Fibroblast of lung (primary cell): ENCODE measurements at regions not wholly inside any gene's neighbourhood (a gene's known extent, or its start where the extent isn't known, plus 50 kb on each side); places are given as distances from the start of the nearest gene placed in this dataset.

Experiments
- DNase-seq, 2 donors: peaks; one replicate each; pipeline versions ENCODE4 v3.0.0 to v3.0.0-alpha.2; 2010; ENCODE audit warnings: low read depth in 2 of 2
- H2AFZ ChIP-seq: 2 replicates; pipeline ENCODE4 v1.5.1; 2012; ENCODE audit warnings: low read length, control low read depth, inconsistent platforms
- H3K27ac ChIP-seq: 2 replicates; pipeline ENCODE4 v1.5.1; 2011; ENCODE audit warnings: low read length, control low read depth; ENCODE audit not compliant: insufficient read depth
- H3K27me3 ChIP-seq: 2 replicates; pipeline ENCODE4 v1.5.1; 2011; ENCODE audit warnings: mild to moderate bottlenecking, low read length; ENCODE audit not compliant: control insufficient read depth, insufficient read depth
- H3K36me3 ChIP-seq: 2 replicates; pipeline ENCODE4 v1.5.1; 2011; ENCODE audit warnings: low read length; ENCODE audit not compliant: control insufficient read depth, insufficient read depth
- H3K4me1 ChIP-seq: 2 replicates; pipeline ENCODE4 v1.5.1; 2011; ENCODE audit warnings: low read length; ENCODE audit not compliant: control insufficient read depth, insufficient read depth; ENCODE audit errors: extremely low read depth
- H3K4me2 ChIP-seq: 2 replicates; pipeline ENCODE4 v1.5.1; 2011; ENCODE audit warnings: low read length, control low read depth; ENCODE audit not compliant: insufficient read depth; ENCODE audit errors: extremely low read depth
- H3K4me3 ChIP-seq, 4 experiments: fragments of 200-600 bp in 1 of 4; sonication (generic) in 1 of 4; replicated peaks in 1 of 4; 2 replicates each; pipeline ENCODE4 v1.5.1; 2011 to 2016; ENCODE audit warnings: low read length in 4 of 4, low read depth in 3 of 4, mild to moderate bottlenecking in 3 of 4, control low read depth in 2 of 4, inconsistent platforms in 1 of 4, mixed read lengths in 1 of 4; ENCODE audit not compliant: insufficient read depth in 1 of 4; ENCODE audit errors: control extremely low read depth in 1 of 4
- H3K79me2 ChIP-seq: 2 replicates; pipeline ENCODE4 v1.5.1; 2012; ENCODE audit warnings: mild to moderate bottlenecking, low read length, inconsistent platforms; ENCODE audit not compliant: control insufficient read depth, insufficient read depth
- H3K9ac ChIP-seq: 2 replicates; pipeline ENCODE4 v1.5.1; 2011; ENCODE audit warnings: mild to moderate bottlenecking, low read length, control low read depth; ENCODE audit not compliant: insufficient read depth
- H3K9me3 ChIP-seq: 2 replicates; pipeline ENCODE4 v1.5.1; 2012; ENCODE audit warnings: low read depth, low read length; ENCODE audit not compliant: control insufficient read depth, insufficient read depth
- H4K20me1 ChIP-seq: 2 replicates; pipeline ENCODE4 v1.5.1; 2011; ENCODE audit warnings: low read length; ENCODE audit not compliant: control insufficient read depth, insufficient read depth; ENCODE audit errors: extremely low read depth
- EZH2 ChIP-seq: IDR thresholded peaks from 2 replicates; pipeline ENCODE4 v1.5.1; 2012; ENCODE audit warnings: low read length, control low read depth, mild to moderate bottlenecking; ENCODE audit errors: missing control alignments
- TF ChIP-seq, protein P1 (sequence below), 2 donors: IDR thresholded peaks in 1 of 2; conservative IDR thresholded peaks in 1 of 2; 1 replicate in 1 of 2; 2 replicates in 1 of 2; pipeline ENCODE4 v1.5.1; 2011 to 2012; ENCODE audit warnings: low read length in 2 of 2, control low read depth in 1 of 2, inconsistent platforms in 1 of 2, low read depth in 1 of 2, mild to moderate bottlenecking in 1 of 2

DNA sequence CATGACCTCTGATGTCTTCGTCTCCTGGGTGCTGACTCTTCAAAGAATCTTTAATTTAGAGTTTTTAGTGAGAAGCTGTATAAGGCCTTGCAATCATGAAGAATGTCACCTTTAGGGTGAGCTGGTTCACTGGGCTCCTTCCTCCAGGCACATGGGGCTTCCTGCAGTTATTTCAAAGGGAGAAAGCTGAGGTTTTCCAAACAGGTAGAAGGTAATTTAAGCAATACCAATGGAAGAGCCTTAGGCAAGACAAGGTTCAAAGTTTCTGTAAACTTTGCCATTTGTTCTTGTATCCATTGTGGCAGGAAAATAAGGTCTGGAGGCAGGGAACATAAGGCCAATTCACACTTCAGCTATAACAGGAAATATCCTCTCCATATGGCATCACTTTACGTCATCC lies 88.0 kb upstream of the EIF5 start:
- Histone ChIP-seq H4K20me1 (no peaks in the 10 kb centered on the region), H3K27me3 (peaks cover 5% of the 10 kb centered on the region), H3K27ac (no peak overlapping the region), H3K9ac (no peak overlapping the region), H3K9me3 (no peaks in the 10 kb centered on the region), H3K79me2 (no peaks in the 10 kb centered on the region), H3K36me3 (no peaks in the 10 kb centered on the region), H2AFZ (no peak overlapping the region), H3K4me3 (no peak overlapping the region), H3K4me1 (peaks cover 3% of the 10 kb centered on the region), H3K4me2 (no peak overlapping the region)
- TF ChIP-seq, protein P1, sequence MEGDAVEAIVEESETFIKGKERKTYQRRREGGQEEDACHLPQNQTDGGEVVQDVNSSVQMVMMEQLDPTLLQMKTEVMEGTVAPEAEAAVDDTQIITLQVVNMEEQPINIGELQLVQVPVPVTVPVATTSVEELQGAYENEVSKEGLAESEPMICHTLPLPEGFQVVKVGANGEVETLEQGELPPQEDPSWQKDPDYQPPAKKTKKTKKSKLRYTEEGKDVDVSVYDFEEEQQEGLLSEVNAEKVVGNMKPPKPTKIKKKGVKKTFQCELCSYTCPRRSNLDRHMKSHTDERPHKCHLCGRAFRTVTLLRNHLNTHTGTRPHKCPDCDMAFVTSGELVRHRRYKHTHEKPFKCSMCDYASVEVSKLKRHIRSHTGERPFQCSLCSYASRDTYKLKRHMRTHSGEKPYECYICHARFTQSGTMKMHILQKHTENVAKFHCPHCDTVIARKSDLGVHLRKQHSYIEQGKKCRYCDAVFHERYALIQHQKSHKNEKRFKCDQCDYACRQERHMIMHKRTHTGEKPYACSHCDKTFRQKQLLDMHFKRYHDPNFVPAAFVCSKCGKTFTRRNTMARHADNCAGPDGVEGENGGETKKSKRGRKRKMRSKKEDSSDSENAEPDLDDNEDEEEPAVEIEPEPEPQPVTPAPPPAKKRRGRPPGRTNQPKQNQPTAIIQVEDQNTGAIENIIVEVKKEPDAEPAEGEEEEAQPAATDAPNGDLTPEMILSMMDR (conservative IDR thresholded peaks at IDR 0.05 in 1 of 2, IDR thresholded peaks at IDR 0.05 in 1 of 2; ENCODE audit: low read depth in 1 of 2, low read length in 2 of 2), result no peak
- no peak for TF ChIP-seq EZH2
- DNase-seq, result no peak

DNA sequence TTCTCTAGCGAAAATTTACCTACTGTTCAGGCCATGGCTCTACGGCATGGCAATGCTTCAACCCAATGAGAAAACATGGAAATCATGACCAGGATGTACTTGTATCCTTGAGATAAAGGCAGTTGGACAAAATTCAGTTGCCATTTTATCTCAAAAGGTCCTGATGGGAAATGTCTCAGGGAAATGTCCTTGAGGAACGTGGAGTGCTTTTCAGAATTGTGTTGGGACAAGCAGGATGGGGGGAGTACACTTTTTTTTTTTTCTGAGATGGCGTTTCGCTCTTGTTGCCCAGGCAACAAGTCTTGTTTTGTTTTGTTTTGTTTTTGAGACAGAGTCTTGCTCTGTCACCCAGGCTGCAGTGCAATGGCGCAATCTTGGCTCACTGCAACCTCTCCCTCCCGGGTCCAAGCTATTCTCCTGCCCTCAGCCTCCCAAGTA lies 86.8 kb upstream of the EIF5 start:
- Histone ChIP-seq H4K20me1 (no peaks in the 10 kb centered on the region), H3K9me3 (no peaks in the 10 kb centered on the region), H3K4me2 (no peak overlapping the region), H2AFZ (no peak overlapping the region), H3K27ac (no peak overlapping the region), H3K9ac (no peak overlapping the region), H3K4me1 (peaks cover 3% of the 10 kb centered on the region), H3K27me3 (no peaks in the 10 kb centered on the region), H3K36me3 (no peaks in the 10 kb centered on the region), H3K79me2 (no peaks in the 10 kb centered on the region), H3K4me3 (no peak overlapping the region)
- TF ChIP-seq, protein P1 (conservative IDR thresholded peaks at IDR 0.05 in 1 of 2, IDR thresholded peaks at IDR 0.05 in 1 of 2; ENCODE audit: low read depth in 1 of 2, low read length in 2 of 2), result no peak
- TF ChIP-seq EZH2, result no peak
- no peak for DNase-seq

- Histone ChIP-seq H3K4me2 (no peak overlapping the region), H3K9ac (no peak overlapping the region), H3K27me3 (no peaks in the 10 kb centered on the region), H3K27ac (no peak overlapping the region), H2AFZ (no peak overlapping the region), H3K4me3 (no peak overlapping the region), H3K36me3 (no peaks in the 10 kb centered on the region), H3K4me1 (peaks cover 3% of the 10 kb centered on the region), H3K9me3 (no peaks in the 10 kb centered on the region), H4K20me1 (no peaks in the 10 kb centered on the region), H3K79me2 (no peaks in the 10 kb centered on the region)
- DNase-seq, result no peak
- TF ChIP-seq EZH2, result no peak
- TF ChIP-seq, protein P1 (conservative IDR thresholded peaks at IDR 0.05 in 1 of 2, IDR thresholded peaks at IDR 0.05 in 1 of 2; ENCODE audit: low read depth in 1 of 2, low read length in 2 of 2), result no peak
Measured at GRCh38 chr14:103250181-103250580, 83.9 kb upstream of the EIF5 start.
